Lower leg skin (tissue), 4 donors: ENCODE measurements at regions not wholly inside any gene's neighbourhood (a gene's known extent, or its start where the extent isn't known, plus 50 kb on each side); places are given as distances from the start of the nearest gene placed in this dataset.
"Not testable (repeated sequence)": the region's sequence is repeated elsewhere in the genome, so short reads cannot be mapped to it uniquely, and the experiment has no call there.

Source experiments
- DNase-seq, 2 donors: peaks; one replicate each; pipeline ENCODE4 v3.0.0-alpha.2; 2019; ENCODE audit warnings: low spot score in 2 of 2
- H3K4me3 ChIP-seq: fragments of 200-600 bp; sonication (generic); 2 replicates; pipeline ENCODE4 v1.5.1; 2017; ENCODE audit warnings: mild to moderate bottlenecking, low read depth; ENCODE audit not compliant: poor library complexity, severe bottlenecking
- CTCF ChIP-seq, 3 donors: fragments of 450-650 bp; IDR thresholded peaks; one replicate each; pipeline ENCODE4 v1.5.1; 2016; ENCODE audit warnings: antibody characterized with exemption in 3 of 3, mild to moderate bottlenecking in 3 of 3, moderate library complexity in 2 of 3
- POLR2A ChIP-seq, 2 donors: fragments of 450-650 bp; IDR thresholded peaks; one replicate each; pipeline ENCODE4 v1.6.1; 2016 to 2017; ENCODE audit warnings: antibody characterized with exemption in 2 of 2, mild to moderate bottlenecking in 1 of 2, moderate library complexity in 1 of 2
- WGBS, 2 donors: methylation state at CpG; one replicate each; pipeline ENCODE4 v1.1.5; 2018; 5-methylcytosine and 5-hydroxymethylcytosine counted together
- intact Hi-C: fragments of 100-400 bp; cut with DNase I; formaldehyde crosslinking; loops from one replicate; pipeline ENCODE4 v1.15.0; 2023; ENCODE audit warnings: low total_unique reads

GRCh38 chr6:27854421-27854820 is 57.8 kb downstream of the OR2B2 start:
- DNase-seq: no peak
- 78 to 94% methylated on average over 1 of the region's 1 CpG for WGBS, 2 donors
- H3K4me3 ChIP-seq: no peak overlapping the region
- TF ChIP-seq POLR2A (IDR thresholded peaks at IDR 0.05) (no peak), CTCF (IDR thresholded peaks at IDR 0.05) (no peak)
- intact Hi-C loops: no loop called here

- H3K4me3 ChIP-seq: no peak overlapping the region
- intact Hi-C loops: no loop called here
- no peak for DNase-seq
- TF ChIP-seq POLR2A (IDR thresholded peaks at IDR 0.05) (no peak), CTCF (IDR thresholded peaks at IDR 0.05) (no peak)
These were observed 60.8 kb downstream of the OR2B2 start for GRCh38 chr6:27851440-27851839.

GRCh38 chr6:27849001-27849400 is 63.2 kb downstream of the OR2B2 start:
- H3K4me3 ChIP-seq, DNase-seq, intact Hi-C loops: not testable (repeated sequence)
- 94 to 96% methylated on average over 9 of the region's 9 CpGs for WGBS, 2 donors

- no peak for TF ChIP-seq CTCF (IDR thresholded peaks at IDR 0.05)
- TF ChIP-seq POLR2A (IDR thresholded peaks at IDR 0.05): no peak
- no peak for DNase-seq
- 94 to 95% methylated on average over 3 of the region's 3 CpGs for WGBS, 2 donors
- no peak overlapping the region for H3K4me3 ChIP-seq
- intact Hi-C loops: no loop called here
These were observed 64.5 kb downstream of the OR2B2 start for GRCh38 chr6:27847706-27848105.

- no peak for DNase-seq
- TF ChIP-seq POLR2A (IDR thresholded peaks at IDR 0.05) (no peak), CTCF (IDR thresholded peaks at IDR 0.05) (no peak)
- intact Hi-C loops: no loop called here
- H3K4me3 ChIP-seq: no peak overlapping the region
- WGBS, 2 donors: 95 to 96% methylated on average over 3 of the region's 3 CpGs
These were observed 71.6 kb downstream of the OR2B2 start for GRCh38 chr6:27840572-27840971.

GRCh38 chr6:27839626-27840475 is 72.3 kb downstream of the OR2B2 start:
- peak overlapping the region; percentile 83 for H3K4me3 ChIP-seq
- DNase-seq: peak in 1 of 2 donors; percentile 46
- intact Hi-C loops: no loop called here
- no peak for TF ChIP-seq POLR2A (IDR thresholded peaks at IDR 0.05)
- no peak for TF ChIP-seq CTCF (IDR thresholded peaks at IDR 0.05)
- WGBS, 2 donors: 7 to 9% methylated on average over 12 of the region's 12 CpGs
